GM18858 (cell line): ENCODE measurements at regions not wholly inside any gene's neighbourhood (a gene's known extent, or its start where the extent isn't known, plus 50 kb on each side); places are given as distances from the start of the nearest gene placed in this dataset.
"Not testable (repeated sequence)": the region's sequence is repeated elsewhere in the genome, so short reads cannot be mapped to it uniquely, and the experiment has no call there.

Source experiments
- ATAC-seq: cut with Tn5 transposase; IDR thresholded peaks from one replicate; pipeline ENCODE4 v1.9.1; 2021; ENCODE audit not compliant: unreplicated experiment

GRCh38 chr12:47351526-47351925 lies 271.8 kb upstream of the AMIGO2 start:
- ATAC-seq = no peak

DNA sequence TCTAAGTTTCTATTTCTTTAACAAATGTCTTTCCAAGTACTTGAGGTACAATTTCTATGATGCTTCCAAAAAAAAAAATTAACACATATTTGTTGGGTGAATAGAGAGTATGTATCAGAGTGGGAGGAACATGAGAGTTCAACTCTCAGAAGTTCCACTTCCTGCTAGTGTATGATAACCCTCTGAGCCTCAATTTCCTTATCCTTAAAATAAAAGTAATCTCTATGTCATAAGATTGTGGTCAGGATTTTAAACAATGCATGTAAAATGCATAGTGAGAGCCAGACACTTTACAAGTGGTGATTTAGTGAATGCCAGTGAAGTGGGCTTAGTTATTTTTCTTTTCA lies 270.3 kb upstream of the AMIGO2 start:
- no peak for ATAC-seq

- no peak for ATAC-seq
These were observed 269.6 kb upstream of the AMIGO2 start for GRCh38 chr12:47349137-47350061.

- ATAC-seq = no peak
These were observed 268.4 kb upstream of the AMIGO2 start for GRCh38 chr12:47348206-47348605.

GRCh38 chr12:47346251-47347019 lies 266.7 kb upstream of the AMIGO2 start:
- ATAC-seq = no peak

DNA sequence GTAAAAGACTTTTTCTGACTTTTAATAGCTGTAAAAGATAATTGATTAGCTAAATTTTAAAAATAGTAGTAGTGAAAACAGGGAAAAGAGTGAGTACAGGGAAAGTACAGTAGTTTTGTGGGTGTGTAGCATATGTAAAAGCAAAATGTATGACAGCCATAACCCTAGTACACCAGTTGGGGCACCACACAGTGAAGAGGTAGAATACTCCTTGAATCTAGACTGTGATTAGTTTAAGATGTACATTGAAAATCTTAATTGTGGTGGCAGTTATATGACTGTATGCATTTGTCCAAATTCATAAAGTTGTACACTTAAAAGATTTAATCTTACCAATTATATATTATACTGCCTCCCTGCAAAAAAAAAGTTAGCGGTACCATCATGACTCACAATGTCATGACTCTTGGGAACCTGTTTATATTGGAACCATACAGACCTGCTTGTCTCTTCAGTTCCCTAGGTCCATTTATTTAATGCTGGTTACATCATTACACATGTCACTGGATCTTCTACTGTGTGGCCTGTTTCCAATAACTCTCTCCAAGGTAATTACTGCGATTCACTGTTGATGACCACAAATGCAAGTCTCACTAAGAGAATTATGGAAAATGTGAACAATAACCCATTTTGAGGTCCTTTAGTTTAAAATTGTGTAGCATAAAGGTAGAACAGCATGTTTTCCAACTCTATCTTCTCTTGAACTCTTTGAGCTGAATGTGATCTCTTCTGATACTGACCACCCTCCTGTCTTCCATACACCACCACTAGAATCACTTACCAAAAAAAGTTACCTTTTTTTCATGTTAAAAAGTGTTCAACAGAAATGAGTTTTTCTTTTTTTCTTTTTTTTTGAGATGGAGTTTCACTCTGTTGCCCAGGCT lies 264.2 kb upstream of the AMIGO2 start:
- ATAC-seq = no peak

DNA sequence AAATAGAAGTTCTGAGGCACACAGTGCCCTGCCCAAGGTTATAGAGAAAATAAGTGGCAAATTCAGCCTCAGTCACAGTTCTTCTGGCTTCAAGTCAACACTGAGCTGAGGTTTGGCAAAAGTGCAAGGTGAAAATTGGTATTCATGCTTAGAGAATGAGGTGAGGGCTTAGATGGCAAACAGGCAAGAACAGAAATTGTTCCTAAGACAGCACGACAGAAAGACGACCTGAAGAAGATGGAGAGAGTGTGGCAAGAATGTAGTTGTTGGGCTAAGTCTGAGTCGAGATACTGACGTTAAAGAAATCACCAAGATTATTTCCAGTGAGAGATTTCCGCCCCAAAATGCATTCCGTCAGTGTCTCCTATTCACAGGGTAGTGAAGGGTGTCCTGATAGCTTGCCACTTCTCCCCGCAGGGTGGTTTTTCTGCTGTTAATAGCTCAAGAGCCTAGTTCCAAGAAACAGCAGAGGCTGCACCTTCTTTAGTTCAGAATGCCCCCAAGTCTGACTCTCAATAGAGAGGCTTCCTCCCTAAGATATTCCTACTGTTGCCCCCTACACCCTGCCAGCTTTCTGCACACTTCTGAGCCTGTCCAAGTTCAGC lies 260.8 kb upstream of the AMIGO2 start:
- ATAC-seq = no peak

DNA sequence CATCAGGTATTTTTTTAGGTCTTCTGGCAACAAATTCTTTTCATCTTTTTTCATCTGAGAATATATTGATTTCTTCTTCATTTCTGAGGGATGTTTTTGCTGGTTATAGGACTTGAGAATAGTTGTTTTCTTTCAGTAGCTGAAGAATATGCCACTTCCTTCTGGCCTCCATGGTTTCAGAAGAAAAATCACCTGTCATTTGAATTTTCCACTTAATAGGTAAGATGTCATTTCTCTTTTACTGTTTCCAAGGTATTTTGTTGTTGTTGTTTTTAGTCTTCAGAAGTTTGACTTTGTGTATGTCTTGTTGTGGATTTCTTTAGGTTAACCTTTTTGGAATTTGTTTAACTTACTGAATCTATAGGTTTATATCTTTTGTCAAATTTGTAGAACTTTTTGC lies 257.8 kb upstream of the AMIGO2 start:
- no peak for ATAC-seq

GRCh38 chr12:47333271-47333858 lies 253.6 kb upstream of the AMIGO2 start:
- not testable (repeated sequence) for ATAC-seq

DNA sequence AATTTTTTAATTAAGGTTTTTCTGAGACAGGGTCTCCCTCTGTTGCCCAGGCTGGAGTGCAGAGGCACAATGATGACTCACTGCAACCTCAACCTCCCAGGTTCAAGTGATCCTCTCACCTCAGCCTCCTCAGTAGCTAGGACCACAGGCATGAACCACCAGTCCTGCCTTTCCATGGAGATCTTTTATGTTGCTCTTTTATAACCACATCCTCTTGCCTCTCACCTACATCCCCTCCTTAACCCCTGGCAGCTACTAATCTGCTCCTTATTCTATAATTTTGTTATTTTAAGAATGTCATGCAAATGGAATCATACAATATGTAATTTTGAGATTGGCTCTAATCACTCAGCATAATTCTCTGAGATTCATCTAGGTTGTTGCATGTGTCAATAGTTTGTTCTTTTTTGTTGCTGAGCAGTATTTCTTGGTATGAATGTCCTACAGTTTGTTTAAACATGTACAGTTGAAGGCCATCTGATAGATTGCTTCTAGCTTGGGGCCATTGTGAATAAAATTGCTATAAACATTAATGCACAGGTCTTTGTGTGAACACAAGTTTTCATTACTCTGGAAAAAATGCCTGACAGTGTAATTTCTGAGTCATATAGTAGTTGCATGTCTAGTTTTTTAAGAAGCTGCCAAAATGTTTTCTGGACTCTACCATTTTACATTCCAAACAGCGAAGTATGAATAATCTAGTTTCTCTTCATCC lies 249.2 kb upstream of the AMIGO2 start:
- no peak for ATAC-seq

DNA sequence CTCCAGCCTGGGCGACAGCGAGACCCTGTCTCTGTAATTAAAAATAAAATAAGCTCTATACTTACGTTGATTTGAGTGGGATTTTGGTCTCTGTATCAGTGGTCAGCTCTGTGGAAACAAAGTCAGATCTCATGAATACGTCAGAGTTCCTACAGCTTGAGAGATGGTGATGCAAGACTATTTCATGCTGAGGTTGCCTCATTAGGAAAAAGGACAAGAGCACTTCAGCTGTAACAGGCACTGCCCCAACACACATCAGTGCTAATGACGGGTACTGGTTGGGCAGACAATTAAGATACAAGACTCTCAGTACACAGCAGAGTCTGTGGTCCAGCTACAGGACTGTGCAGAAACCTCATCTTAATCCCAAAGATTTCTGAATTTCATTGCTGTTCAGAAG lies 246.4 kb upstream of the AMIGO2 start:
- no peak for ATAC-seq

GRCh38 chr12:47323802-47324201 lies 244.0 kb upstream of the AMIGO2 start:
- ATAC-seq = no peak

DNA sequence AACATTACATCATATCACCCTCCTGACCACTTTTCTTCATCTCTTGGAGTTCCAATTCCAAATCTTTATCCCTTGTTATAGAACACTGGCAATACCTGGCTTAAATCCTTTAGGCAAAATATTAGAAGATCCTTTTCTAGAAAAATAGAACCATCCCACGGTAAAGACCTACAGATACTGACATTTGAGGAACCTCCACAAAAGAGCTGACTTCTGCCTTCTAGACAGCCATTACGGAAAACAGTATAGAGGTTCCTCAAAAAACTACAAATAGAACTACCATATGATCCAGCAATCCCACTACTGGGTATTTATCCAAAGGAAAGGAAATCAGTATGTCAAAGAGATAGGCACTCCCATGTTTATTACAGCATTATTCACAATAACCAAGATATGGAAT lies 241.7 kb upstream of the AMIGO2 start:
- no peak for ATAC-seq

DNA sequence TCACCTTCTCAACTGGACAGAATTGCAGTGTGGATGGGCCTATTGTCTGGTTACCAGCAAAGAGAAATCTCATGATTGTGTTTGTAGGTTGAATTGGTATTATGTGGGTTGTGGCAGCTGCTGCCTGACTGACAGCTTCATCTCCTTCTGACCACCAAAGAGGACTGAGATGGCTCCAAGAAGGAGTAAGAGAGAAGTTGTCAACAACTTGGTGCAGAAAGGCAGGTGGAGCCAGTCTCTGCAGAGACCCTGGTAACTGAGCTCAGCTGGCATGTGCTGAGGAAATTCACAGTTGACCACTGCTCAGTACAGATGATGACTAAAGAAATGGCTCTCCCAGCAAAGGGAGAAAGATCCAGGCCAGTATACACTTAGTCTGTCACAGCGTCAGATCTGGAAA lies 240.0 kb upstream of the AMIGO2 start:
- no peak for ATAC-seq

- no peak for ATAC-seq
These were observed 239.2 kb upstream of the AMIGO2 start for GRCh38 chr12:47318963-47319362.

DNA sequence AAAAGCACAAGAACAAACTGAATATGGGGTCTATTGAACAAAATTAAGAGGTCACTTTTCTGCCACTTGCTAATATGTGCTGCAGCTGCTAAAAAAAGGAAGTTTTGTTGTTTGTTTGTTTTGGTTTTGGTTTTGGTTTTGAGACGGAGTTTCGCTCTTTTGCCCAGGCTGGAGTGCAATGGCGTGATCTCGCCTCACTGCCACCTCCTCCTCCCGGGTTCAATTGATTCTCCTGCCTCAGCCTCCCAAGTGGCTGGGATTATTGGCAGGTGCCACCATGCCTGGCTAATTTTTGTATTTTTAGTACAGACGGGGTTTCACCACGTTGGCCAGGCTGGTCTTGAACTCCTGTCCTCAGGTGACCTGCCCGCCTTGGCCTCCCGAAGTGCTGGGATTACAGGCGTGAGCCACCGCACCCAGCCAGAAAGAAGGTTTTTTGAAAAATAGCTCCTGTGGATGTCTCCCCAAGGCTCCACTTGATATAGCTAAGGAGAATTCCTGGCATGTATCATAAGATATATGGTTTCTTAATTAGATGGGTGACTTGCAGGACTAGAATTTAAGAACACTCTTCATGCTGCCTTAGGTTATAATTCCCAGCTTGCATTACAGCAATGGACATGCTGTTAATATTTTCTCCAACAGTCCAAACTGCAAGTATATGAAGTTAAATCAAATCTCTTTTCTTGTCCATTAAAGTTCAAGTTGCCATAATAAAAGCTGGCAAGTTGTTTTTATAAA lies 237.6 kb upstream of the AMIGO2 start:
- ATAC-seq = peak; percentile 58

DNA sequence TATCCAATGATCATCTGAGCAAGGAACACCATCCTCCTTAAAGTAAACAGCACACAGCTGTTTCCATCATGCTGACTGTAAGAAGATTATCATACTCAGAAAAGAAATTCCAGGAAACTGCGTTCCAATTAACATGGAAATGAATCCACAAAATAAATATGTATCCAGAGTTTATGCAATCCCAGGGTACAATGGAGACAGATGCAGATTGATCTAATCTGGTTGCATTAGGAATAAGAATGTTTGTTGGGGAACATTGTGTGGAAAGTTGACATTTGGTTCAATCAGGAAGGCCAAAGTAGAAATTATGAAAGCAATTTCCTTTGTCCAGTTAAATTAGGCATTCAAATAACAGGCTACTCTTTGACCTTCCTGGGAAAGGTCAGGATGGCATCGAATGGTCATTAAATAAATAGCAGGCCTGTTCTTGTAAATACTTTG lies 236.9 kb upstream of the AMIGO2 start:
- ATAC-seq = no peak

DNA sequence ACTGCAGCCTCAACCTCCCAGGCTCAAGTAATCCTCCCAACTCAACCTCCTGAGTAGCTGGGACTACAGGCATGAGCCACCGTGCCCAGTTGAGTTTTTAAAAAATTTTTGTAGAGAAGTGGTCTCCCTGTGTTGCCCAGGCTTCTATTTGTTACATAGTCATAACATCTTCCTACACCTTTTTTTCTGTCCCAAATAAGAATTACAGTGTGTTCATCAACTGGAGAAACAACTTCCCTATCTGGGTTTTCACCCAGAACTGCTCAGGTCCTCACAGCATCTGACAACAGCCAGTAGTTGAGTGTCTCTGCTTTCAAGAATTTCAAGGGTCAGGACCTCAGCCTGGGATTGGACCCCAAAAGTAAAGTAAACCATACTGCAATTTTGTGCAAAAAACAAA lies 235.2 kb upstream of the AMIGO2 start:
- ATAC-seq = no peak

DNA sequence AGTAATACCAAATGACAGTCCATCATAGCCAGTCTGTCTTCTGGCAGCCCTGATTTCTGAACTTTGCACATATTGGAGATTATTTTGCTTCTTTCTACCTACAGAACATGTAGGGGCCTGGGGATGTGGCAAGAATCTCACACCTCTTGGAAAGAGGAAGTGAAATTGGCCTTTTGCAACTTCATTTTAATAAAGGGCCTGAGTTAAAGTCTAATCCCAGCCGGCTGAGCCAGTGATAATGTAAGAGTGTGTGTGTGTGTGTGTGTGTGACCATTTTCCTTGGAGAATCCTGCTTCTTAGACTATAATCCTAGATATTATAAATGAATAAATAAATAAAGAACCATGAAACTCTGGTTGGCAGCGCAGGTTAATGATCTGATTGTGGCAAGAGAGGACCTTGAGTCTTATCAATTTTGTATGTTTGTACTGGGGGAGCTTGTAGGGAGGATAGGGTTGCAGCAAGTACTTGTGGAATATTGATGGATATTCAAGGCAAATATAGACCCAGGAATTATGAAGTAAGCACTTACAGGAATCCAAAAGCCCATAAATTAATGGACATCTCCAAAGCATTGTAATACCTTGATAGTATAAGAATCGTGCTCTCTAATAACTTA lies 233.2 kb upstream of the AMIGO2 start:
- ATAC-seq = peak; percentile 77
